ENCODE measurements at regions not wholly inside any gene's neighbourhood (a gene's known extent, or its start where the extent isn't known, plus 50 kb on each side); places are given as distances from the start of the nearest gene placed in this dataset.
"Not testable (repeated sequence)": the region's sequence is repeated elsewhere in the genome, so short reads cannot be mapped to it uniquely, and the experiment has no call there.

GRCh38 chr1:223001653-223002634 is 141.1 kb downstream of the TLR5 start:
- DNase-seq: no peak

GRCh38 chr1:223003549-223003948 is 139.5 kb downstream of the TLR5 start:
- no peak for DNase-seq

- no peak for DNase-seq
Measured at GRCh38 chr1:223006371-223006770, 136.7 kb downstream of the TLR5 start.

- DNase-seq: no peak
Measured at GRCh38 chr1:223006917-223007648, 136.0 kb downstream of the TLR5 start.

- no peak for DNase-seq
Measured at GRCh38 chr1:223007935-223008334, 135.1 kb downstream of the TLR5 start.

- no peak for DNase-seq
Measured at GRCh38 chr1:223008808-223009207, 134.2 kb downstream of the TLR5 start.

- DNase-seq: no peak
Measured at GRCh38 chr1:223009406-223009805, 133.6 kb downstream of the TLR5 start.

GRCh38 chr1:223010582-223011504 is 132.2 kb downstream of the TLR5 start:
- peak; percentile 29 for DNase-seq

GRCh38 chr1:223011505-223011856 is 131.6 kb downstream of the TLR5 start:
- no peak for DNase-seq

- no peak for DNase-seq
Measured at GRCh38 chr1:223012176-223012788, 130.8 kb downstream of the TLR5 start.

GRCh38 chr1:223012938-223013337 is 130.1 kb downstream of the TLR5 start:
- DNase-seq: no peak

GRCh38 chr1:223014142-223014873 is 128.7 kb downstream of the TLR5 start:
- DNase-seq: no peak

- no peak for DNase-seq
Measured at GRCh38 chr1:223016381-223016780, 126.7 kb downstream of the TLR5 start.

- no peak for DNase-seq
Measured at GRCh38 chr1:223016890-223017289, 126.2 kb downstream of the TLR5 start.

- no peak for DNase-seq
Measured at GRCh38 chr1:223017291-223017690, 125.8 kb downstream of the TLR5 start.

GRCh38 chr1:223018534-223018933 is 124.5 kb downstream of the TLR5 start:
- no peak for DNase-seq

GRCh38 chr1:223019256-223019655 is 123.8 kb downstream of the TLR5 start:
- DNase-seq: no peak

GRCh38 chr1:223020770-223021169 is 122.3 kb downstream of the TLR5 start:
- no peak for DNase-seq

- no peak for DNase-seq
Measured at GRCh38 chr1:223022641-223023473, 120.2 kb downstream of the TLR5 start.

GRCh38 chr1:223023863-223024262 is 119.2 kb downstream of the TLR5 start:
- DNase-seq: no peak

GRCh38 chr1:223024486-223024885 is 118.6 kb downstream of the TLR5 start:
- not testable (repeated sequence) for DNase-seq
